PC-3 (cell line): ENCODE measurements at regions not wholly inside any gene's neighbourhood (a gene's known extent, or its start where the extent isn't known, plus 50 kb on each side); places are given as distances from the start of the nearest gene placed in this dataset.

ENCODE experiments used
- EZH2 ChIP-seq: fragments of 300-600 bp; sonication (generic); IDR thresholded peaks from one replicate; pipeline ENCODE4 v1.6.1; 2017; ENCODE audit warnings: antibody characterized with exemption, mild to moderate bottlenecking, low read length; ENCODE audit not compliant: unreplicated experiment
- EZH2phosphoT487 ChIP-seq: fragments of 300-600 bp; sonication (generic); IDR thresholded peaks from 2 replicates; pipeline ENCODE4 v1.6.1; 2018; ENCODE audit warnings: mild to moderate bottlenecking, antibody characterized with exemption, low read length, borderline replicate concordance
- TF ChIP-seq, protein P1 (sequence below): fragments of 300-600 bp; sonication (generic); conservative IDR thresholded peaks from 2 replicates; pipeline ENCODE4 v1.5.1; 2017; ENCODE audit warnings: antibody characterized with exemption, low read depth, mild to moderate bottlenecking, low read length

DNA sequence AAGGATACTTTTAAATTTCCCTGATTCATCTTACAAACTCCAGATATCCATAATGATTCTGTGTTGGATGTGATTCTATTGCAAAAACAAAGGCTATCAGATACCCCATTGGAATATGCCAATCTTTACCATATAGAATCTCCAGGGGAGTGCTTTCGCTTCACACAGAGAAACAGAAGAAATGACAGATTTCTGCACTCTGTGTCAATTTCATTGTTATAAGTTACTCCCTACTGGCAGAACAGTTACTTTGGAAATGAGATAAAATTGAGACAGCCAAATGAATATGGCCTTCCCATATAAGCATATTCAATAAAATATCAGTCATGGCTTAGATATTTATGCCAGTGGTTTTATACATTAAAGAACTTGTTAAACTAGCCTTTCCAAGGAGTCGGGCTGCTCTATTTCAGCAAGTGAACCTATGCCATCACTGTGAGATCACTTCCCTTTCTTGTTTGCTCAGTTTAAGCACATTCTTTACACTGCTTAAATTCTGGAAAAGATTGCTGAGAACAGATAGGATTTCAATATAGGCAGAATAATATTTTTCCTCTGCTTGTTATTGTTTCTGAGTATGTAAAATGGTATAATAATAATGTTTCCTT, 127.5 kb upstream of the ANXA10 start:
- TF ChIP-seq, protein P1, sequence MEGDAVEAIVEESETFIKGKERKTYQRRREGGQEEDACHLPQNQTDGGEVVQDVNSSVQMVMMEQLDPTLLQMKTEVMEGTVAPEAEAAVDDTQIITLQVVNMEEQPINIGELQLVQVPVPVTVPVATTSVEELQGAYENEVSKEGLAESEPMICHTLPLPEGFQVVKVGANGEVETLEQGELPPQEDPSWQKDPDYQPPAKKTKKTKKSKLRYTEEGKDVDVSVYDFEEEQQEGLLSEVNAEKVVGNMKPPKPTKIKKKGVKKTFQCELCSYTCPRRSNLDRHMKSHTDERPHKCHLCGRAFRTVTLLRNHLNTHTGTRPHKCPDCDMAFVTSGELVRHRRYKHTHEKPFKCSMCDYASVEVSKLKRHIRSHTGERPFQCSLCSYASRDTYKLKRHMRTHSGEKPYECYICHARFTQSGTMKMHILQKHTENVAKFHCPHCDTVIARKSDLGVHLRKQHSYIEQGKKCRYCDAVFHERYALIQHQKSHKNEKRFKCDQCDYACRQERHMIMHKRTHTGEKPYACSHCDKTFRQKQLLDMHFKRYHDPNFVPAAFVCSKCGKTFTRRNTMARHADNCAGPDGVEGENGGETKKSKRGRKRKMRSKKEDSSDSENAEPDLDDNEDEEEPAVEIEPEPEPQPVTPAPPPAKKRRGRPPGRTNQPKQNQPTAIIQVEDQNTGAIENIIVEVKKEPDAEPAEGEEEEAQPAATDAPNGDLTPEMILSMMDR = no peak
- TF ChIP-seq EZH2 = no peak
- TF ChIP-seq EZH2phosphoT487 = no peak
